HCT116 (cell line): ENCODE measurements at regions not wholly inside any gene's neighbourhood (a gene's known extent, or its start where the extent isn't known, plus 50 kb on each side); places are given as distances from the start of the nearest gene placed in this dataset.

Experiments
- CEBPB ChIP-seq: IDR thresholded peaks from 2 replicates; pipeline ENCODE4 v1.6.1; 2012; ENCODE audit warnings: low read depth
- EZH2 ChIP-seq: fragments of 200-600 bp; sonication (generic); IDR thresholded peaks from 2 replicates; pipeline ENCODE4 v1.6.1; 2017; ENCODE audit warnings: antibody characterized with exemption, mixed run types
- EZH2phosphoT487 ChIP-seq: fragments of 200-600 bp; IDR thresholded peaks from 2 replicates; pipeline ENCODE4 v1.6.1; 2018; ENCODE audit warnings: antibody characterized with exemption, borderline replicate concordance
- POLR2A ChIP-seq: IDR thresholded peaks from 2 replicates; pipeline ENCODE4 v1.7.0; 2011; ENCODE audit warnings: borderline replicate concordance; ENCODE audit not compliant: insufficient read depth, insufficient read length; ENCODE audit errors: extremely low read depth
- POLR2AphosphoS5 ChIP-seq: IDR thresholded peaks from 2 replicates; pipeline ENCODE4 v1.6.1; 2011; ENCODE audit warnings: mild to moderate bottlenecking, low read depth, low read length, moderate library complexity
- REST ChIP-seq: IDR thresholded peaks from 2 replicates; pipeline ENCODE4 v1.6.1; 2012; ENCODE audit warnings: low read depth
- SIN3A ChIP-seq: IDR thresholded peaks from 2 replicates; pipeline ENCODE4 v1.6.1; 2012; ENCODE audit warnings: low read depth
- SRF ChIP-seq: IDR thresholded peaks from 2 replicates; pipeline ENCODE4 v1.6.1; 2012; ENCODE audit warnings: low read depth
- TCF7L2 ChIP-seq: IDR thresholded peaks from 2 replicates; pipeline ENCODE4 v1.7.0; 2011; ENCODE audit warnings: borderline replicate concordance, inconsistent platforms; ENCODE audit not compliant: insufficient read depth, insufficient read length; ENCODE audit errors: extremely low read depth
- YY1 ChIP-seq: IDR thresholded peaks from 2 replicates; pipeline ENCODE4 v1.6.1; 2011; ENCODE audit warnings: low read length, low read depth, moderate library complexity, mild to moderate bottlenecking; ENCODE audit not compliant: insufficient replicate concordance; ENCODE audit errors: extremely low read depth
- TF ChIP-seq, protein P1 (sequence below), 3 experiments: fragments of 200-600 bp in 1 of 3; sonication (generic) in 1 of 3; IDR thresholded peaks in 2 of 3; conservative IDR thresholded peaks in 1 of 3; 2 replicates each; pipeline ENCODE4 v1.5.1; 2012 to 2017; ENCODE audit warnings: low read depth in 2 of 3, low read length in 2 of 3, antibody characterized with exemption in 1 of 3, borderline replicate concordance in 1 of 3, control low read depth in 1 of 3, mild to moderate bottlenecking in 1 of 3, mixed read lengths in 1 of 3, mixed run types in 1 of 3, moderate library complexity in 1 of 3; ENCODE audit not compliant: insufficient read depth in 1 of 3
- TF ChIP-seq, protein P2 (sequence below): IDR thresholded peaks from 2 replicates; pipeline ENCODE4 v1.6.1; 2011; ENCODE audit warnings: mild to moderate bottlenecking, low read length, moderate library complexity; ENCODE audit not compliant: insufficient replicate concordance; ENCODE audit errors: extremely low read depth

- no peak for TF ChIP-seq POLR2A
- TF ChIP-seq, protein P1, sequence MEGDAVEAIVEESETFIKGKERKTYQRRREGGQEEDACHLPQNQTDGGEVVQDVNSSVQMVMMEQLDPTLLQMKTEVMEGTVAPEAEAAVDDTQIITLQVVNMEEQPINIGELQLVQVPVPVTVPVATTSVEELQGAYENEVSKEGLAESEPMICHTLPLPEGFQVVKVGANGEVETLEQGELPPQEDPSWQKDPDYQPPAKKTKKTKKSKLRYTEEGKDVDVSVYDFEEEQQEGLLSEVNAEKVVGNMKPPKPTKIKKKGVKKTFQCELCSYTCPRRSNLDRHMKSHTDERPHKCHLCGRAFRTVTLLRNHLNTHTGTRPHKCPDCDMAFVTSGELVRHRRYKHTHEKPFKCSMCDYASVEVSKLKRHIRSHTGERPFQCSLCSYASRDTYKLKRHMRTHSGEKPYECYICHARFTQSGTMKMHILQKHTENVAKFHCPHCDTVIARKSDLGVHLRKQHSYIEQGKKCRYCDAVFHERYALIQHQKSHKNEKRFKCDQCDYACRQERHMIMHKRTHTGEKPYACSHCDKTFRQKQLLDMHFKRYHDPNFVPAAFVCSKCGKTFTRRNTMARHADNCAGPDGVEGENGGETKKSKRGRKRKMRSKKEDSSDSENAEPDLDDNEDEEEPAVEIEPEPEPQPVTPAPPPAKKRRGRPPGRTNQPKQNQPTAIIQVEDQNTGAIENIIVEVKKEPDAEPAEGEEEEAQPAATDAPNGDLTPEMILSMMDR (IDR thresholded peaks at IDR 0.05 in 2 of 3, conservative IDR thresholded peaks at IDR 0.05 in 1 of 3; ENCODE audit: borderline replicate concordance in 1 of 3, insufficient read depth in 1 of 3, low read depth in 2 of 3, low read length in 2 of 3) = no peak
- TF ChIP-seq CEBPB = no peak
- TF ChIP-seq REST = no peak
- TF ChIP-seq EZH2 = no peak
- no peak for TF ChIP-seq TCF7L2
- TF ChIP-seq EZH2phosphoT487 = no peak
- TF ChIP-seq SRF = no peak
- TF ChIP-seq POLR2AphosphoS5 = no peak
- no peak for TF ChIP-seq YY1
- TF ChIP-seq SIN3A = no peak
- TF ChIP-seq, protein P2, sequence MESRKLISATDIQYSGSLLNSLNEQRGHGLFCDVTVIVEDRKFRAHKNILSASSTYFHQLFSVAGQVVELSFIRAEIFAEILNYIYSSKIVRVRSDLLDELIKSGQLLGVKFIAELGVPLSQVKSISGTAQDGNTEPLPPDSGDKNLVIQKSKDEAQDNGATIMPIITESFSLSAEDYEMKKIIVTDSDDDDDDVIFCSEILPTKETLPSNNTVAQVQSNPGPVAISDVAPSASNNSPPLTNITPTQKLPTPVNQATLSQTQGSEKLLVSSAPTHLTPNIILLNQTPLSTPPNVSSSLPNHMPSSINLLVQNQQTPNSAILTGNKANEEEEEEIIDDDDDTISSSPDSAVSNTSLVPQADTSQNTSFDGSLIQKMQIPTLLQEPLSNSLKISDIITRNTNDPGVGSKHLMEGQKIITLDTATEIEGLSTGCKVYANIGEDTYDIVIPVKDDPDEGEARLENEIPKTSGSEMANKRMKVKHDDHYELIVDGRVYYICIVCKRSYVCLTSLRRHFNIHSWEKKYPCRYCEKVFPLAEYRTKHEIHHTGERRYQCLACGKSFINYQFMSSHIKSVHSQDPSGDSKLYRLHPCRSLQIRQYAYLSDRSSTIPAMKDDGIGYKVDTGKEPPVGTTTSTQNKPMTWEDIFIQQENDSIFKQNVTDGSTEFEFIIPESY = no peak
Observed at GRCh38 chr2:176419591-176420071, 150.4 kb downstream of the MTX2 start.
